GM06990 (cell line): ENCODE measurements at regions not wholly inside any gene's neighbourhood (a gene's known extent, or its start where the extent isn't known, plus 50 kb on each side); places are given as distances from the start of the nearest gene placed in this dataset.

Experiments used
- DNase-seq: peaks from one replicate; pipeline ENCODE4 v3.0.0-alpha.2; 2011; ENCODE audit not compliant: insufficient read length; ENCODE audit errors: extremely low read depth
- H3K27me3 ChIP-seq: replicated peaks from 2 replicates; pipeline ENCODE4 v1.6.0; 2011; ENCODE audit warnings: low read length; ENCODE audit not compliant: control insufficient read depth, insufficient read depth
- H3K36me3 ChIP-seq: 2 replicates; pipeline ENCODE4 v1.5.1; 2011; ENCODE audit warnings: low read length; ENCODE audit not compliant: control insufficient read depth, insufficient read depth
- H3K4me3 ChIP-seq: replicated peaks from 2 replicates; pipeline ENCODE4 v1.5.1; 2011; ENCODE audit warnings: low read depth, mild to moderate bottlenecking, control low read depth, low read length
- TF ChIP-seq, protein P1 (sequence below): IDR thresholded peaks from 2 replicates; pipeline ENCODE4 v1.5.1; 2011; ENCODE audit warnings: low read length, control low read depth, mild to moderate bottlenecking, inconsistent platforms; ENCODE audit not compliant: insufficient read depth, poor library complexity, severe bottlenecking

DNA sequence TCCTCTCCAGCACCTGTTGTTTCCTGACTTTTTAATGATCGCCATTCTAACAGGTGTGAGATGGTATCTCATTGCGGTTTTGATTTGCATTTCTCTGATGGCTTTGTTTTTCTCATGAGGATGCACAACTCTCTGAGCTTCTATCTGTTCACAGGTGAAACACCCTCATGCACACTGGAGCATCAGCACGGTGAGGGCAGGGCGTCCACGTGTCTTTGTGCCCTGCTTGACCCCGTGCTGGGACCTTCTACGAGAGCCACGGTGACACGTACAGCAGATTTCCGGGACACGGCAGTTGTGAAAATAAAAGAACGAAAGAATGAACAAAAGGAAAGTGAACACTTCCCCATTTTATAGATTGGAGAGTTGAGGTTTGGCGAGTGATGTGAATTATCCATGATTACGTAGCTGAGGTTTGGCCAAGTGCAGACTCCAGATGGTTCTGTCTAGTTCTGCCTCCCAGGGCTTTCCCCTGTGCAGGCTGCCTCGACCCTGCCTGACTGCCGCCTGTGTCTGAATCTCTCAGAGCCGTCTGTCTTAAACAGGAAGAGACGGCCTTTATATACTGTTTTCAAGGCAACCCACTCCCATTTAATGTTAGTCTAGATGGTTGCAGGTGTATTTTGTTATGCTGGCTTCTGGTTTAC is 67.8 kb upstream of the SORBS2 start:
- no peak overlapping the region for H3K4me3 ChIP-seq
- TF ChIP-seq, protein P1, sequence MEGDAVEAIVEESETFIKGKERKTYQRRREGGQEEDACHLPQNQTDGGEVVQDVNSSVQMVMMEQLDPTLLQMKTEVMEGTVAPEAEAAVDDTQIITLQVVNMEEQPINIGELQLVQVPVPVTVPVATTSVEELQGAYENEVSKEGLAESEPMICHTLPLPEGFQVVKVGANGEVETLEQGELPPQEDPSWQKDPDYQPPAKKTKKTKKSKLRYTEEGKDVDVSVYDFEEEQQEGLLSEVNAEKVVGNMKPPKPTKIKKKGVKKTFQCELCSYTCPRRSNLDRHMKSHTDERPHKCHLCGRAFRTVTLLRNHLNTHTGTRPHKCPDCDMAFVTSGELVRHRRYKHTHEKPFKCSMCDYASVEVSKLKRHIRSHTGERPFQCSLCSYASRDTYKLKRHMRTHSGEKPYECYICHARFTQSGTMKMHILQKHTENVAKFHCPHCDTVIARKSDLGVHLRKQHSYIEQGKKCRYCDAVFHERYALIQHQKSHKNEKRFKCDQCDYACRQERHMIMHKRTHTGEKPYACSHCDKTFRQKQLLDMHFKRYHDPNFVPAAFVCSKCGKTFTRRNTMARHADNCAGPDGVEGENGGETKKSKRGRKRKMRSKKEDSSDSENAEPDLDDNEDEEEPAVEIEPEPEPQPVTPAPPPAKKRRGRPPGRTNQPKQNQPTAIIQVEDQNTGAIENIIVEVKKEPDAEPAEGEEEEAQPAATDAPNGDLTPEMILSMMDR = no peak
- no peak for DNase-seq
- no peaks in the 10 kb centered on the region for H3K36me3 ChIP-seq
- no peaks in the 10 kb centered on the region for H3K27me3 ChIP-seq

DNA sequence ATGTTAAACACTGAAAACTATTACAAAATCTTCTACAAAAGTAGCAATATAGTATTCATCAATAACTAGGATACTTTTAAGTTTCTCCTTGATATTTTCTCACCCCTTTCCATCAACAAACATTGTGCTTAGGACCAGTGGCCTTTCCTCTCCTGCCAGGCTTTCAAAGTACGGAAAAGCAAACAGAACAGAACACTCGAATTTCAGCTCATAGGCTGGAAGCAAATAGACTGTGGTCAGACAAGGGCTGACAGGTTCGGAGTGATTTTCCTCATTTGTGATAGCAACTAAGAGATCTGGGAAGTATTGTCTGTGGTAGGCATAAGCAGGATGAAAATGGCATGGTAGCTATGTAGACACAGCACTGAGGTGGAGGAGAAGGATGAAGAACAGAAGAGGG is 68.6 kb upstream of the SORBS2 start:
- Histone ChIP-seq H3K36me3 (no peaks in the 10 kb centered on the region), H3K27me3 (no peaks in the 10 kb centered on the region), H3K4me3 (no peak overlapping the region)
- TF ChIP-seq, protein P1 = no peak
- no peak for DNase-seq

DNA sequence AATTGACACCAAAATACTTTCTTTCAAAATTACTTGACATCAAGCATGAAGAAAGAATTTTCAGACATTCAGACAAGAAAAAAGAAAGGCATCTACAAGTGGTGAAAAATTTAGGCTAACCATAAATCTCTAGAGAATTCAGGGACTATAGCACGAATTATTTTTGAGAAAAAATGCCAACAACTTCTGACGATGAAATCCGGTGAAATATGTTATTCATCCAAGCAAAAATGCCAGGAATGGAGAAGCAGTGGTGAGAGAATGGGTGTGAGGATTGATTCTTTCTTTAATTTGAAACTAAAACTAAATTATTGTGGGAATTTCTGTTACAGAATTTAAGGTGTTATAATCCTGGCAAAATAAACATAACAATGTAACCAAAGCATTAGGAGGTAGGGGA is 69.4 kb upstream of the SORBS2 start:
- H3K27me3 ChIP-seq = no peaks in the 10 kb centered on the region
- TF ChIP-seq, protein P1 = no peak
- no peaks in the 10 kb centered on the region for H3K36me3 ChIP-seq
- no peak overlapping the region for H3K4me3 ChIP-seq
- no peak for DNase-seq

DNA sequence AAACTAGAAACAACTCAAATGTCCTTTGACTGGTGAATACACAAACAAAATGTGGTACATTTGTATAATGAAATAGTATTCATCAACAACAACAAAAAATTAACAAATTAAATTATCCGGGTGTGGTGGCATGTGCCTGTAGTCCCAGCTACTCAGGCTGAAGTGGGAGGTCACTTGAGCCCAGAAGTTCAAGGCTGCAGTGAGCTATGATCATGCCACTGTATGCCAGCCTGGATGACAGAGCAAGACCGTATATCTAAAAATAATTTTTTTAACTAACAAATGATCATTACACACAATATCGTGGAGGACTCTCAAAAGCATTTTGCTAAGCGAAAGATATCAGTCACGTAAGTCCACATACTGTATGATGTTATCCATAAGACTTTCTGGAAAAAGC is 71.6 kb upstream of the SORBS2 start:
- H3K36me3 ChIP-seq = no peaks in the 10 kb centered on the region
- TF ChIP-seq, protein P1 = no peak
- H3K27me3 ChIP-seq = no peaks in the 10 kb centered on the region
- no peak overlapping the region for H3K4me3 ChIP-seq
- DNase-seq = no peak

DNA sequence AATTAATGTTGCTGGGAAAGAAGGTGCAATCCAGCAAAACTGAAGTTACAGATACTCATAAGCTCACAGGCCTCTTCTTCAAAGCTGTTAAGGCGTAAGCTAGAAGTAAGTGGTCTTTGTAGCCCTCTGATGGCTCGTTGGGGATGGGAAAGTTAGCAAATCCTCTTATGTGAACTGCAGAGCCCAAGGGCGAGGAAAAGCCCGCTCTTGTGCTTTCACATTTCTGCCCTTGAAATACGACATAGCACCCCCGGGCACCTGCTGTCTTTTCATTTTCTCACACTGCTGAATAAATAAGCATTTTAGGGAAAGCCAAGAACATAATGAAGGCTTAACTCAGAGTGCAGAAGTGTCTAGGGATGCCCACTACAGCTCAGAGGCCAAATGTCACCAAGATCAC is 73.1 kb upstream of the SORBS2 start:
- Histone ChIP-seq H3K4me3 (no peak overlapping the region), H3K27me3 (no peaks in the 10 kb centered on the region), H3K36me3 (no peaks in the 10 kb centered on the region)
- TF ChIP-seq, protein P1 = no peak
- DNase-seq = no peak

DNA sequence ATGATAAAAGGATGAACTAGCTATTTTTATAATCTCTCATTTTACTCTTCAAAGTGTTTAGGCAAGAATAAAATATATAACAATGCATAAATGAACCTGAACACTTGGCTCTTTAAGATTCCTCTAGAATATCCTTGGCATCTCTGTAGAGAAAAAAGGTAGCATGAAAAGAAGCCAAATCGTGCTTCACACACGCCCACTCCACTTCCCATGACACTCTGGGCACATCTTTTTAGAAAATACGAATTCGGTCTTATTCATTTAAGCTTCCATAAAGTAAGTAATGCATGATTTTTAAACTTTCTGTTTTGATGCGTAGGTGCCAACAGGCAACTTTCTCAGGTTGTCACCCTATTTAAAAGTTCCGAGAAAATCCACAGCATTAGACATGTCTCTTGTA is 73.6 kb upstream of the SORBS2 start:
- H3K4me3 ChIP-seq = no peak overlapping the region
- no peak for DNase-seq
- H3K36me3 ChIP-seq = no peaks in the 10 kb centered on the region
- no peaks in the 10 kb centered on the region for H3K27me3 ChIP-seq
- TF ChIP-seq, protein P1 = no peak
